ENCODE measurements at regions not wholly inside any gene's neighbourhood (a gene's known extent, or its start where the extent isn't known, plus 50 kb on each side); places are given as distances from the start of the nearest gene placed in this dataset.
"Not testable (repeated sequence)": the region's sequence is repeated elsewhere in the genome, so short reads cannot be mapped to it uniquely, and the experiment has no call there.

- FAIRE-seq = no peak
Observed at GRCh38 chr13:34721631-34722595, 220.2 kb upstream of the NBEA start.

GRCh38 chr13:34722922-34723321 lies 219.1 kb upstream of the NBEA start:
- FAIRE-seq = peak; percentile 85

GRCh38 chr13:34730961-34731360 lies 211.1 kb upstream of the NBEA start:
- FAIRE-seq = no peak

DNA sequence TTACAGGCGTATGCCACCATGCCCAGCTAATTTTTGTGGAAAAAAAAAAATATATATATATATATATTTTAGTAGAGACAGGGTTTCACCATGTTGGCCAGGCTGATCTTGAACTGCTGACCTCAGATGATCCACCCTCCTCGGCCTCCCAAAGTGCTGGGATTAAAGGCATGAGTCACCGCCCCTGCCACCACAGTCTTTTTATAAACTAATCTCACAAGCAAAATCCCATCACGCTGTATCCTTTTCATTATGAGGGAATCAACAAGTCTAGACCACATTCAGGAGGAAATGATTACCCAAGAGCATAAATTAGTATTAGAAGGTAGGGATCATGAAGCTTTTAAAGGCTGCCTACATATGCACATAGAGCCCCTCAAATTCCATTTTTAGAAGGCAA lies 210.6 kb upstream of the NBEA start:
- no peak for FAIRE-seq

DNA sequence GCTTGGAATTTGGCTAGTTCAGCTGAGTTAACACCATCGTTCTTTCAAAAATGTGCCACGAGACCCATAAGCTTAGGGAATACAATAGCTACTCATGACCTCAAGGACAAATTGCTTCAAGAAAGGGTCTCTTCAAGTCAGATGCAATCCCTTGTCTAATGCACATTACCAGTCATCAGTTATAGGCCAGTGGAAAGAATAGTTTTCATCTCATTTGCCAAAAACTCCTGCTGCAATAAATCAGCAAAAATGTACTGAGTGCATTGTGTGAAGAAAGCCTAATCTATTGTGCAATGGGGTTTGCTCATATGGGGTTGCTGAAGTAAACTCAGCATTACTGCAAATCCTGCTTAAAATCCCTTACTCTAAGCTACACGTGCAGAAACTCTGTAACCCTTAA lies 208.3 kb upstream of the NBEA start:
- FAIRE-seq = no peak

DNA sequence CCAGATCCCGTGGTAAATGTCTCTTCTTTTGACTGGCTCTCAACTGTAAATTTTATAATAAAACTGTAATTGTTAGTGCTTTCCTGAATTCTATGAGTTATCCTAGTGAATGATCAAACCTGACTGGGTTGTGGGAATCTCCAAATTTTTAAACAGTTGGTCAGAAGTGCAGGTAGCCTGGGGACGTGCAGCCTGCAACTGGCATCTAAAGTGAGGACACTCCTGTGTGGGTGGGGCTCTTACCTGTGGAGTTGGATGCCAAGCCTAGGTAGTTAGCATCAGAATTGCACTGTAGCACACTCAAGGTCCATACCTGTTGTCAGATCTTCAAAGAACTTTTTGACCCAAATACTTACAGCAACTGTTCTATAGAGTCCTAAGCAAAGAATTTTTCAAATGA lies 207.1 kb upstream of the NBEA start:
- FAIRE-seq = no peak

DNA sequence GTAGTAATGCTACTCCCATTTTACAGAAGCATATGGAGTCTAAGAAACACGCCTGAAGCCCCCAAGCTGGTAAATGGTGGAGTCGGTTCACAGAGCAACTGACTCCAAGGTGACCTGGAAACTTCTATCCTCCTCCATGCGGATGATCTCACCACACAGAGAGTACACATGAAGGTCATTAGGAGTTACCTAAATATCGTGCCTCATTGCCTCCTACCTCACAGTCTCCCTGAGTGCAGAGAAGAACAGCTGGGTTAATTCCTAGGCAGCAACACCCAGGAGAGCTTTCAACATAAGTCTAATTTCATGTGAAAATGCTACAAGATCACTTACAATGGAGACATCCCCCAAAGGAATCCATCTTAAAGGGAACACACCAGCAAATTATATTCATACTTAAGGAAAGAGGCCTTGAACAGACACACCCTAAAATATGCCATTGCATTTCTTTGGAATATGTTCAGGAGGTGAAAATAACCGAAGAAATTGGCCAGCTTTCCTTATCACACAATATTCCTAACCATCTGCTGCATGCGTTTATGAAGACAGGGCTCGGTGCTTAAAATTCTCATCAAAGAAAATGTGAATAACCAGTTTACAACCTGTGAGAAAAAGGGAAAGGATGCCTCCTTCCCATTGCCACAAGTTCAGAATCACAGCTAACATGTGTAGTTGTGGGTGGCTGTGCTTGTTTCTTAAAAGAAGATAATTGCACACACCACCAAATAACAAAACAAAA lies 203.6 kb upstream of the NBEA start:
- no peak for FAIRE-seq

DNA sequence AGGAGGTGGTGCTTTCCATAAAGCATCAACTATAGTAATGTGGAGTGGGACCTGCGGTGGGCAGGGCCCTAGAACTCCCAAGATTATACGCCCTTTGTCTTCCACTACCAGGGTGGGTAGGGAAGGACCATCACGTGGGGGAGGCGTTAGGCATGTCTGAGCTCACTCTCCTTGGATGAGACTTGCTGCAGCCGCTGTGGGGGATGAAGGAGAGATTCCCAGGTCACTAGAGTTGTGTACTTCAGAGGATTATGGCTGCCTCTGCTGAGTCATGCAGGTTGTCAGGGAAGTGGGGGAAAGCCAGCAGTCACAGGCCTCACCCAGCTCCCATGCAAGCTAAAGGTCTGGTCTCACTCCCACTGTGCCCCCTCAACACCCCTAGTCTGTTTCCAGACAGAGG lies 195.0 kb upstream of the NBEA start:
- not testable (repeated sequence) for FAIRE-seq

GRCh38 chr13:34747507-34747906 lies 194.6 kb upstream of the NBEA start:
- no peak for FAIRE-seq

DNA sequence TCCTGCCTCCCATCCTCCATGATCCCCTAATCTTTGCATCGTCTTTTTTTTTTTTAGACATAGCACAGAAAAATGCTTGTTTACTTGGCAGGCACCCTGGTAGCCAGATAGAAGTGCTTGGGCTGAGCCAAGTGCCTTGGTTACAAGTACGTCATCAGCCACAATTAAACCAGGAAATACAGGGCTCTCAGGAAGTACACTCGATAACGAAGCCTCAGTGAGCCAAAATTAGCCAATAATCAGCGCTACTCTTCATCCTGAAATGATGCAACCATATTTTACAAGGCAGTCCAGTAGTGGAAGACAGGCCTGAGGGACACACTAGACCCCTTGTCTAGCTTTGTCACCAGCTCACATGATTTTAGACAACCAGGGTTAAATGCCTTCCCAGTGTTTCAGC lies 194.0 kb upstream of the NBEA start:
- FAIRE-seq = no peak

DNA sequence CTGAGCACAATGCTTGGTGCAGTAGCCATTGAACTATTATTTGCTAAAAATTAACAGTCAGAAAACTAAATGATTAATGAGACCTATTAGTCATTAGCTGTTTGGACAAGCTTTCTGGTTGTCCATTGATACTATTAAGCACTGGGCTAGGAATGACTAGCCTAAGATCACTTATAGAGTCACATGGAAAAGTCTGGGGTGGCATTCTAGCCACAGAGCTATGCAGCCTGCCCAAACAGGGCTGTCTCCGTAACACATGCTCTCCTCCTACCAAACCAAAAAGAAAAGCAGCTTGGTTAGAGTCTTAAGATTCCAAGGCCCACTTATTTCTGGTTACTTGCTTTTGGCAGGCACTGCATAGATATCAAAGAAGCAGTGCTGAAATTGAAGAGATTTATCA lies 193.5 kb upstream of the NBEA start:
- no peak for FAIRE-seq

- FAIRE-seq = no peak
Observed at GRCh38 chr13:34749046-34749445, 193.0 kb upstream of the NBEA start.

DNA sequence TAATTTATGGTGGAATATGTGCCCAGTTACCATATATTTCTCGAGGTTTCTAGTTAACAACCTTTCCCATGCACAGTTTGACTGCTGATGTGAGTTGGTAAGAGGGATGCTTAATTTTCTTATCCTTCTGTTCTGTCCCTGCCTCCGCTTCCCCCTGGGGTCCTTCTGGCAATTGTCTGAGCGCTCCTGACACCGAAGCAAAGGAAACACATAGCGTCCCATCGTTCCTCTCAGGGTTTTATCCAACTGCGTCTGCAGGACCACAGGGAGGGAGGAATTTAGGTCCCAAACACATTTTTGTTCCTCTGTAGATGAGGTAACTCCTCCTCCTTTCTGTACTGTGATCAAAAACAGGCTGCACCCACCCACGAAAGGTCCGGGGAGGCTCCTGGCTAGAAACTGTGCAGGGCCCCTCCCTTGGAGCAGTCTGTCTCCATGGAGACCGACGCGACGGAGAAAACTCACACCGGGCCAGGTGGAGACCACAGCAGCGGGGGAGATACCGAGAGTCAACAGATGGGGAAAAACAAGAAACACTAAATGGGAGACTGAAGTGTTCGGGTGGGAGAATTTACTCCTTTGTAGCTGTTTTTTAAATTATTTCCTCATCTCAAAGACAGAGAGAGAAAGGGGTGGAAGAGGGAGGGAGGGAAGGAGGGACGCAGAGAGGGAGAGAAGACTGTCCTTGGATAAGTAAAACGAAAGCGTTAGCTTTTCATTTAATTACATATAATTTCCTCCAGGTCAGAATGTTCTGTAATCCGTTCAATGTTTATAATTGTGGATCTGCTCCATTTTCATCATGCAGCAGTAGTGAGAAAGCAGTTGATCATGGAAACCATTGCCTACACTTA lies 191.8 kb upstream of the NBEA start:
- FAIRE-seq = no peak

GRCh38 chr13:34751044-34751443 lies 191.0 kb upstream of the NBEA start:
- FAIRE-seq = no peak

DNA sequence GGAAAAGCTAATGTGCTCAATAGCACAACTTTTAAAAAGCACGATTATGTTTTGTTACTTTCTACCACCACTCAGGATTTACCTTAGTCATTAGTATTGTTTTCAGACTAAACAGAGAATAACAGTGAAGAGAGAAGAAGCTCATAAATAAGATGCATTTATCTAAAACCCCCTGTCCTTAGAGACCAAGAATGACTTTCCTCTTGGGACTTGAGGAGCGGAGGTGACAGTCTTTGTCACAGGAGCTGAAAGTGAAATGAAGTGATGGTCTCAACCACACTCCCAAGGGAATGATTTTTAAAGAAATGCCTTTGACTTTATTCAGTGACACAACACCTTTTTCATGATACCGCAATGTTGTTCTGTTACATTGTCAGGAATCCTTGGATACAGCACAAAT lies 190.6 kb upstream of the NBEA start:
- no peak for FAIRE-seq

DNA sequence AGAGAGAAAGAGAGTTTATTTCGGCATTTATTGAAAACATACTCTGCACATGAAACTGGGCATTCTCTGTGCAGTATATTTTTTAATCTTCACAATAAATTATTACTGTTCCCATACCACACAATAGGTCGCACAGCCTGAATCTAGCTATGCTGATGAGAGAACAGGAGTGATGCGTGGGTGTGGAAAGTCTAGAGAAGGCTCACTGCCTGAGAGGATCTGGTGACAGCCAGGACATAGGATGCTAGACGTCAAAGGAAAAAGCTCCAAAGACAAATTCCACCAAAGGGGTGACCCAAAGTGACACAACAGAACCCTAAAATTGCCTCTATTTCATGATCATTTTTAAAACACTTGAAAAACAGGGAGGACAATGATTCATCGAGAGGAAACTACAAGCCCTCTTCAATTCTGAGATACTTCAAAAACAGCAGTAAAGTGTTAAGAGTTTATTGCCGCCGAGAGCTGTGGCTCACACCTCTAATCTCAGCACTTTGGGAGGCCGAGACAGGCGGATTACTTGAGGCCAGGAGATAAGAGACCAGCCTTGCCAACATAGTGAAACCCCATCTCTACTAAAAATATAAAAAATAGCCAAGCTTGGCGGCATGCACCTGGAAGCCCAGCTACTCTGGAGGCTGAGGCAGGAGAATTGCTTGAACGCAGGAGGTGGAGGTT lies 189.6 kb upstream of the NBEA start:
- no peak for FAIRE-seq

DNA sequence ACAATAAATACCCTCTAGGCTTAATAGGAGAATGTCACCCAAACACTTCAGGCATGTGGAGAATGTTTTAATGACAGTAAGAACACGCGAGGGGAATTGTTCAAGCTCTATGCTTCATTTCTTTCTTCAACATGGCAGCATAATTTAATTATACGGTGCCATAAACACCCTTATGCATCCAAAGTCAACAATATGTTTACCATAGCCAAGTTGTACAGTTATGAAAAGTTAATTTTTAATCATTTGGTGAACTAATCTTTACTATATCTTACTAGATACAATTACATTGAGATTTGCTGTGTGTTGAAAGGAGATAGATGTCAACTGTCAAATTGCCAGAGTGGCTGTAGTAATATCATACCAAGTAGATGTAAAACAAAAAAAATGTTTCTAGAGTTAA lies 185.9 kb upstream of the NBEA start:
- FAIRE-seq = no peak

GRCh38 chr13:34756572-34756971 lies 185.5 kb upstream of the NBEA start:
- FAIRE-seq = no peak

GRCh38 chr13:34757441-34757840 lies 184.6 kb upstream of the NBEA start:
- no peak for FAIRE-seq

- FAIRE-seq = no peak
Observed at GRCh38 chr13:34758628-34759027, 183.4 kb upstream of the NBEA start.

DNA sequence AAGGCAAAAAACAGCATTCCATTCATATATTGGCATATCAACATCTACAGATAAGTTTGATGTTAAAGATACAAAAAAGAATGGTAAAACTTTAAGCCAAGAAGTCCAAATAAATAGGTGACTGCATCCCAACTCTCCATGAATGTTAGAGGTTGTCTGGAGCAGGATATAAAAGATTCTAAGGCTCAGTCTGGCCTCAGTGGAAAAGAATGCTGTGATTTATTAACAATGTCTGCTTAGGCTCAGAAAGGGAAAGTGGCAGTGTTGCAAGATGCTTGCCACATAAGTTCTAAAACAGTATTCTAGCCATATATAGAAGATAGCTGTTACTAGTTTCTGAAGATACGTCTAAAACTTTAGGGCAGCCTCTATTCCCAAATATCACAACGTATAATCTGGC lies 179.8 kb upstream of the NBEA start:
- no peak for FAIRE-seq

- FAIRE-seq = no peak
Observed at GRCh38 chr13:34764246-34764645, 177.8 kb upstream of the NBEA start.
